ENCODE measurements at regions not wholly inside any gene's neighbourhood (a gene's known extent, or its start where the extent isn't known, plus 50 kb on each side); places are given as distances from the start of the nearest gene placed in this dataset.

- TF ChIP-seq, protein P1, sequence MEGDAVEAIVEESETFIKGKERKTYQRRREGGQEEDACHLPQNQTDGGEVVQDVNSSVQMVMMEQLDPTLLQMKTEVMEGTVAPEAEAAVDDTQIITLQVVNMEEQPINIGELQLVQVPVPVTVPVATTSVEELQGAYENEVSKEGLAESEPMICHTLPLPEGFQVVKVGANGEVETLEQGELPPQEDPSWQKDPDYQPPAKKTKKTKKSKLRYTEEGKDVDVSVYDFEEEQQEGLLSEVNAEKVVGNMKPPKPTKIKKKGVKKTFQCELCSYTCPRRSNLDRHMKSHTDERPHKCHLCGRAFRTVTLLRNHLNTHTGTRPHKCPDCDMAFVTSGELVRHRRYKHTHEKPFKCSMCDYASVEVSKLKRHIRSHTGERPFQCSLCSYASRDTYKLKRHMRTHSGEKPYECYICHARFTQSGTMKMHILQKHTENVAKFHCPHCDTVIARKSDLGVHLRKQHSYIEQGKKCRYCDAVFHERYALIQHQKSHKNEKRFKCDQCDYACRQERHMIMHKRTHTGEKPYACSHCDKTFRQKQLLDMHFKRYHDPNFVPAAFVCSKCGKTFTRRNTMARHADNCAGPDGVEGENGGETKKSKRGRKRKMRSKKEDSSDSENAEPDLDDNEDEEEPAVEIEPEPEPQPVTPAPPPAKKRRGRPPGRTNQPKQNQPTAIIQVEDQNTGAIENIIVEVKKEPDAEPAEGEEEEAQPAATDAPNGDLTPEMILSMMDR (IDR thresholded peaks at IDR 0.05; ENCODE audit: insufficient read depth, low read depth, low read length): no peak
- no peak for TF ChIP-seq EZH2 (IDR thresholded peaks at IDR 0.05; ENCODE audit: insufficient read depth, low read length)
These were observed 67.3 kb upstream of the KMT2C start for GRCh38 chr7:152502813-152503790.
